CD14-positive monocyte (primary cell): ENCODE measurements at regions not wholly inside any gene's neighbourhood (a gene's known extent, or its start where the extent isn't known, plus 50 kb on each side); places are given as distances from the start of the nearest gene placed in this dataset.
A peak's percentile ranks its signal among the peaks of the same experiment; 100 is the strongest.

Experiments
- DNase-seq, 3 donors: peaks; one replicate each; pipeline ENCODE4 v3.0.0-alpha.2; 2011 to 2022
- H2AFZ ChIP-seq: 2 replicates; pipeline ENCODE4 v1.6.0; 2012; ENCODE audit warnings: mild to moderate bottlenecking, low read depth, low read length, inconsistent platforms; ENCODE audit not compliant: insufficient read depth, poor library complexity, severe bottlenecking
- H3K27ac ChIP-seq, 2 donors: 1 replicate in 1 of 2; 2 replicates in 1 of 2; pipeline ENCODE4 v1.5.1; 2012 to 2013; ENCODE audit warnings: low read length in 2 of 2, control low read depth in 1 of 2, inconsistent platforms in 1 of 2, low read depth in 1 of 2, mild to moderate bottlenecking in 1 of 2
- H3K27me3 ChIP-seq, 2 donors: one replicate each; pipeline versions ENCODE4 v1.6.0 to v1.6.1; 2011 to 2013; ENCODE audit warnings: low read length in 2 of 2; ENCODE audit not compliant: control insufficient read depth in 2 of 2, insufficient read depth in 2 of 2
- H3K36me3 ChIP-seq, 2 donors: replicated peaks in 1 of 2; 1 replicate in 1 of 2; 2 replicates in 1 of 2; pipeline versions ENCODE4 v1.5.1 to v1.6.1; 2012 to 2013; ENCODE audit warnings: low read length in 2 of 2, control low read depth in 1 of 2, inconsistent platforms in 1 of 2, mild to moderate bottlenecking in 1 of 2; ENCODE audit not compliant: insufficient read depth in 2 of 2, control insufficient read depth in 1 of 2
- H3K4me1 ChIP-seq, 2 donors: 1 replicate in 1 of 2; 2 replicates in 1 of 2; pipeline versions ENCODE4 v1.5.1 to v1.6.1; 2012 to 2013; ENCODE audit warnings: low read length in 2 of 2, control low read depth in 1 of 2, inconsistent platforms in 1 of 2, mild to moderate bottlenecking in 1 of 2, moderate library complexity in 1 of 2; ENCODE audit not compliant: insufficient read depth in 2 of 2, control insufficient read depth in 1 of 2
- H3K4me2 ChIP-seq: replicated peaks from 2 replicates; pipeline ENCODE3; 2012; ENCODE audit warnings: low read length, moderate library complexity, mild to moderate bottlenecking; ENCODE audit not compliant: poor library complexity, severe bottlenecking; ENCODE audit errors: extremely low read depth
- H3K4me3 ChIP-seq, 3 experiments: fragments of 200-600 bp in 1 of 3; sonication (generic) in 1 of 3; replicated peaks in 1 of 3; 1 replicate in 2 of 3; 2 replicates in 1 of 3; pipeline ENCODE4 v1.5.1; 2011 to 2013; ENCODE audit warnings: low read length in 3 of 3, mild to moderate bottlenecking in 3 of 3, control low read depth in 2 of 3, low read depth in 2 of 3, inconsistent platforms in 1 of 3, moderate library complexity in 1 of 3
- H3K79me2 ChIP-seq: 2 replicates; pipeline ENCODE4 v1.6.0; 2012; ENCODE audit warnings: mild to moderate bottlenecking, control low read depth, inconsistent platforms, low read length, moderate library complexity; ENCODE audit not compliant: insufficient read depth
- H3K9ac ChIP-seq: 2 replicates; pipeline ENCODE4 v1.6.0; 2017; ENCODE audit warnings: low read length, mild to moderate bottlenecking; ENCODE audit not compliant: insufficient read depth, poor library complexity, severe bottlenecking
- H3K9me3 ChIP-seq, 2 donors: replicated peaks in 1 of 2; 1 replicate in 1 of 2; 2 replicates in 1 of 2; pipeline versions ENCODE4 v1.5.1 to v1.6.1; 2012 to 2013; ENCODE audit warnings: low read length in 2 of 2, control low read depth in 1 of 2; ENCODE audit not compliant: control insufficient read depth in 1 of 2, insufficient read depth in 1 of 2
- H4K20me1 ChIP-seq: 2 replicates; pipeline ENCODE4 v1.6.0; 2012; ENCODE audit warnings: mild to moderate bottlenecking, low read length, control low read depth, moderate library complexity; ENCODE audit not compliant: insufficient read depth
- H3K27ac Mint-ChIP-seq, 7 donors: one replicate each; pipeline ENCODE4 v1.8.0; 2020; ENCODE audit warnings: mild to moderate bottlenecking in 7 of 7, mixed read lengths in 7 of 7, moderate library complexity in 6 of 7, inconsistent platforms in 2 of 7
- H3K27me3 Mint-ChIP-seq, 3 donors: one replicate each; pipeline ENCODE4 v1.8.0; 2021 to 2022; ENCODE audit warnings: low read depth in 3 of 3, mild to moderate bottlenecking in 3 of 3, mixed read lengths in 3 of 3, moderate library complexity in 3 of 3, inconsistent platforms in 1 of 3
- H3K36me3 Mint-ChIP-seq, 2 donors: one replicate each; pipeline ENCODE4 v1.8.0; 2020; ENCODE audit warnings: mixed read lengths in 2 of 2, inconsistent platforms in 1 of 2, mild to moderate bottlenecking in 1 of 2
- H3K4me1 Mint-ChIP-seq: one replicate; pipeline ENCODE4 v1.8.0; 2020; ENCODE audit warnings: mild to moderate bottlenecking, mixed read lengths
- H3K4me3 Mint-ChIP-seq, 2 donors: one replicate each; pipeline ENCODE4 v1.8.0; 2020; ENCODE audit warnings: mild to moderate bottlenecking in 2 of 2, mixed read lengths in 2 of 2, moderate library complexity in 1 of 2
- H3K9me3 Mint-ChIP-seq, 7 donors: one replicate each; pipeline ENCODE4 v1.8.0; 2020 to 2022; ENCODE audit warnings: mixed read lengths in 7 of 7, mild to moderate bottlenecking in 6 of 7, moderate library complexity in 6 of 7, inconsistent platforms in 2 of 7
- WGBS: methylation state at CpG from one replicate; pipeline ENCODE4 v1.1.5; 2013; ENCODE audit warnings: missing lambda C conversion rate; ENCODE audit not compliant: insufficient coverage; 5-methylcytosine and 5-hydroxymethylcytosine counted together
- intact Hi-C, 2 donors: fragments of 100-400 bp; cut with micrococcal nuclease; formaldehyde crosslinking; loops; one replicate each; pipeline versions ENCODE4 v1.15.0 to v1.15.1; 2023
- TF ChIP-seq, protein P1 (sequence below): fragments of 200-600 bp; IDR thresholded peaks from one replicate; pipeline ENCODE4 v1.8.0; 2022; ENCODE audit warnings: antibody characterized with exemption, mild to moderate bottlenecking

DNA sequence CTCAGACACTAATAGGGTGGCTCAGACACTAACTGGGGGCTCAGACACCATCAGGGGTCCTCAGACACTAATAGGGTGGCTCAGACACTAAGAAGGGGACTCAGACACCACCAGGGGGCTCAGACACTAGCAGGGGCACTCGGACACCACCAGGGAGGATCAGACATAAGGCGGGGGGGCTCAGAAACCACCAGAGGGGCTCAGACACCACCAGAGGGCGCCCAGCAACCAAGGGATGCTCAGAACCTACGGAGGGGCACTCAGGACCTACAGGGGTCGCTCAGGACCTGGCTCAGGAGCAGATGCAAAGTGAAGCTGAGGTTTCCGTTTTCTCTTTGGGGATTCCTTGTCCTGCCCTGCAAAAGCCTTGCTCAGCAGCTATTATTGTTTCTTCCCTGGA, 448.5 kb downstream of the TMEM121 start:
- H3K79me2 ChIP-seq = no peaks in the 10 kb centered on the region
- H3K4me1 ChIP-seq = no peaks in the 10 kb centered on the region
- H3K4me2 ChIP-seq = no peak overlapping the region
- H3K27me3 Mint-ChIP-seq = peaks cover 2 to 4% (median 3%) of the 10 kb centered on the region in 3 donors
- peaks cover 0 to 2% (median 0%) of the 10 kb centered on the region in 7 donors for H3K9me3 Mint-ChIP-seq
- H3K36me3 Mint-ChIP-seq = no peaks in the 10 kb centered on the region
- peak in 1 of 3 donors; percentile 16 for DNase-seq
- H3K4me3 ChIP-seq = no peak overlapping the region
- H4K20me1 ChIP-seq = no peaks in the 10 kb centered on the region
- no peaks in the 10 kb centered on the region for H3K36me3 ChIP-seq
- no peak overlapping the region for H3K27ac Mint-ChIP-seq
- TF ChIP-seq, protein P1, sequence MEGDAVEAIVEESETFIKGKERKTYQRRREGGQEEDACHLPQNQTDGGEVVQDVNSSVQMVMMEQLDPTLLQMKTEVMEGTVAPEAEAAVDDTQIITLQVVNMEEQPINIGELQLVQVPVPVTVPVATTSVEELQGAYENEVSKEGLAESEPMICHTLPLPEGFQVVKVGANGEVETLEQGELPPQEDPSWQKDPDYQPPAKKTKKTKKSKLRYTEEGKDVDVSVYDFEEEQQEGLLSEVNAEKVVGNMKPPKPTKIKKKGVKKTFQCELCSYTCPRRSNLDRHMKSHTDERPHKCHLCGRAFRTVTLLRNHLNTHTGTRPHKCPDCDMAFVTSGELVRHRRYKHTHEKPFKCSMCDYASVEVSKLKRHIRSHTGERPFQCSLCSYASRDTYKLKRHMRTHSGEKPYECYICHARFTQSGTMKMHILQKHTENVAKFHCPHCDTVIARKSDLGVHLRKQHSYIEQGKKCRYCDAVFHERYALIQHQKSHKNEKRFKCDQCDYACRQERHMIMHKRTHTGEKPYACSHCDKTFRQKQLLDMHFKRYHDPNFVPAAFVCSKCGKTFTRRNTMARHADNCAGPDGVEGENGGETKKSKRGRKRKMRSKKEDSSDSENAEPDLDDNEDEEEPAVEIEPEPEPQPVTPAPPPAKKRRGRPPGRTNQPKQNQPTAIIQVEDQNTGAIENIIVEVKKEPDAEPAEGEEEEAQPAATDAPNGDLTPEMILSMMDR = no peak
- no peaks in the 10 kb centered on the region for H3K4me1 Mint-ChIP-seq
- no peak overlapping the region for H3K4me3 Mint-ChIP-seq
- WGBS = 11% methylated on average over 2 of the region's 6 CpGs
- H3K27me3 ChIP-seq = no peaks in the 10 kb centered on the region
- intact Hi-C loops = no loop called here
- H3K9me3 ChIP-seq = no peaks in the 10 kb centered on the region
- no peak overlapping the region for H3K9ac ChIP-seq
- H3K27ac ChIP-seq = no peak overlapping the region
- no peak overlapping the region for H2AFZ ChIP-seq

DNA sequence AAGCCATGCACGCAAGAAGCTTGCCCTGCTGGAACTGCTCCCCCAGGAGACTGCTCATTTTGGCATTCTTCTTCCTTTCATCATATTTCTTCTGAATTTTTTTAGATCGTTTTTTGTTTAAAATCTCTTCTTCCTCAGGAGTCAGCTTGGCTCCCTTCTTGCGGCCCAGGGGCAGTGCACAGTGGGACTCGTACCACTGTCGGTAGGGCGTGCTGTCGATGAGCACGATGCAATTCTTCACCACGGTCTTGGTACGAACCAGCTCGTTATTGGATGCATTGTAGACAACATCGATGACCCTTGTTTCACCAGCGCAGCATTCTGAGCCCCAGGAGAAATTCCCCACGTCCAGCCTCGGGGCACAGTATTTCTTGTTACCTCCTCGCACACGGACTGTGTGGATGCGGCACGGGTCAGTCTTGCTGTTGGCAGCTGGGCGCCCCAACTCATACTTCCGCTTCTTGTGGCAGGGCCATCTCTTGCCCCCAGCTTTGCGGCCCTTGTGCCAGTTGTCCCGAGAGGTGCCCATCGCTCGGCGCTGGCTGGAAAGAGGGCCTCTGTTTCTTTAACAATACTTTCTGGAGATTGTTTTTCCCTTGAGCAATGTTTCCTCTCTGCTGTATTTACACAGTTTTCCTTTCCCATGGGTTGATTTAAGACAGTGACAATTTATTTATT, 452.4 kb downstream of the TMEM121 start:
- H3K9me3 ChIP-seq = no peaks in the 10 kb centered on the region
- H3K9me3 Mint-ChIP-seq = peaks cover 0 to 3% (median 0%) of the 10 kb centered on the region in 7 donors
- no peak for DNase-seq

More for the DNA sequence above, 452.4 kb downstream of the TMEM121 start:
- peaks cover 0 to 4% of the 10 kb centered on the region in 2 donors for H3K4me1 ChIP-seq
- H4K20me1 ChIP-seq = no peaks in the 10 kb centered on the region
- Mint-ChIP-seq H3K27me3 (peaks cover 0 to 5% (median 3%) of the 10 kb centered on the region in 3 donors), H3K27ac (no peak overlapping the region), H3K4me3 (no peak overlapping the region), H3K4me1 (peaks cover 18% of the 10 kb centered on the region), H3K36me3 (no peaks in the 10 kb centered on the region)
- H3K36me3 ChIP-seq = no peaks in the 10 kb centered on the region
- H3K79me2 ChIP-seq = no peaks in the 10 kb centered on the region
- no peak overlapping the region for H3K4me3 ChIP-seq
- H3K27ac ChIP-seq = no peak overlapping the region
- H3K9ac ChIP-seq = no peak overlapping the region
- H3K4me2 ChIP-seq = no peak overlapping the region
- H3K27me3 ChIP-seq = no peaks in the 10 kb centered on the region
- TF ChIP-seq, protein P1 = no peak
- intact Hi-C loops = no loop called here
- WGBS = 95% methylated on average over 22 of the region's 26 CpGs
- no peak overlapping the region for H2AFZ ChIP-seq
